NCI-H1930 (cell line): ENCODE measurements at regions not wholly inside any gene's neighbourhood (a gene's known extent, or its start where the extent isn't known, plus 50 kb on each side); places are given as distances from the start of the nearest gene placed in this dataset.

Experiments used
- DNase-seq, 2 experiments: peaks; one replicate each; lab custom pipeline; 2025; lab: John Stamatoyannopoulos, UW

- no peak for DNase-seq
Measured at GRCh38 chr20:24102749-24103333, 114.3 kb upstream of the GGTLC1 start.

GRCh38 chr20:24102290-24102689 lies 113.7 kb upstream of the GGTLC1 start:
- DNase-seq: no peak

- peak; percentile 44 to 72 for DNase-seq
Measured at GRCh38 chr20:24100370-24101011, 111.9 kb upstream of the GGTLC1 start.

- no peak for DNase-seq
Measured at GRCh38 chr20:24098886-24099285, 110.3 kb upstream of the GGTLC1 start.

GRCh38 chr20:24097506-24098245 lies 109.1 kb upstream of the GGTLC1 start:
- DNase-seq: no peak

GRCh38 chr20:24096864-24097450 lies 108.4 kb upstream of the GGTLC1 start:
- DNase-seq: no peak

- DNase-seq: no peak
Measured at GRCh38 chr20:24096264-24096663, 107.7 kb upstream of the GGTLC1 start.

GRCh38 chr20:24095756-24096155 lies 107.2 kb upstream of the GGTLC1 start:
- no peak for DNase-seq

- DNase-seq: no peak
Measured at GRCh38 chr20:24095303-24095702, 106.7 kb upstream of the GGTLC1 start.

GRCh38 chr20:24089576-24089975 lies 101.0 kb upstream of the GGTLC1 start:
- DNase-seq: no peak

GRCh38 chr20:24086121-24086520 lies 97.5 kb upstream of the GGTLC1 start:
- DNase-seq: no peak

- DNase-seq: no peak
Measured at GRCh38 chr20:24084281-24084680, 95.7 kb upstream of the GGTLC1 start.

GRCh38 chr20:24081077-24081476 lies 92.5 kb upstream of the GGTLC1 start:
- no peak for DNase-seq

- no peak for DNase-seq
Measured at GRCh38 chr20:24079661-24080412, 91.3 kb upstream of the GGTLC1 start.

- DNase-seq: no peak
Measured at GRCh38 chr20:24077145-24077544, 88.6 kb upstream of the GGTLC1 start.

- no peak for DNase-seq
Measured at GRCh38 chr20:24070679-24071078, 82.1 kb upstream of the GGTLC1 start.

- no peak for DNase-seq
Measured at GRCh38 chr20:24066076-24066700, 77.6 kb upstream of the GGTLC1 start.

GRCh38 chr20:24064915-24065314 lies 76.3 kb upstream of the GGTLC1 start:
- no peak for DNase-seq

- DNase-seq: no peak
Measured at GRCh38 chr20:24064092-24064491, 75.5 kb upstream of the GGTLC1 start.

GRCh38 chr20:24063100-24063499 lies 74.5 kb upstream of the GGTLC1 start:
- DNase-seq: no peak

- no peak for DNase-seq
Measured at GRCh38 chr20:24060851-24061590, 72.4 kb upstream of the GGTLC1 start.
